CMK (cell line): ENCODE measurements at regions not wholly inside any gene's neighbourhood (a gene's known extent, or its start where the extent isn't known, plus 50 kb on each side); places are given as distances from the start of the nearest gene placed in this dataset.

Experiments
- DNase-seq: peaks from one replicate; pipeline ENCODE4 v3.0.0-alpha.2; 2010; ENCODE audit warnings: low read depth

- DNase-seq: no peak
Measured at GRCh38 chr17:12530161-12530560, 135.5 kb upstream of the MYOCD start.

- DNase-seq: no peak
Measured at GRCh38 chr17:12536021-12536420, 129.7 kb upstream of the MYOCD start.

DNA sequence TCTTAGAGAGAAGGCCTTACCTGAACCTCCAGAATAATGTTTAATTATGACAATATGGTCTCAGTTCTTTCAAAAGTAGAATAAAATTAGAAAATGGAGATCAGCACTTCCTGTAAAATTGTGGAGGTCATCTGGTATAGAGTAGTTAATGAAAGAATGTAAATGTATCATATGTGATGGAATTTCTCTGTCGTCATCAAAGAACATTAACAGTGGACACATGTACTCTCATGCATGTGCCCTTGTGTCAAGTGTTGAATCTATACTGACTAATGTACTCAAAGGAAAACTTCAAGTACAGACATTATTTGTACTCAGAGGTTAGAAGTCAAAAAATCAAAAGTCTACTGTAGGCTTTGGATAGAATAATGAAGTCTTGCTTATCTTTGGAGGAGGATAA, 129.2 kb upstream of the MYOCD start:
- no peak for DNase-seq

- DNase-seq: no peak
Measured at GRCh38 chr17:12537436-12537835, 128.3 kb upstream of the MYOCD start.

GRCh38 chr17:12538003-12538402, 127.7 kb upstream of the MYOCD start:
- DNase-seq: no peak

GRCh38 chr17:12545877-12546513, 119.7 kb upstream of the MYOCD start:
- peak; percentile 18 for DNase-seq

DNA sequence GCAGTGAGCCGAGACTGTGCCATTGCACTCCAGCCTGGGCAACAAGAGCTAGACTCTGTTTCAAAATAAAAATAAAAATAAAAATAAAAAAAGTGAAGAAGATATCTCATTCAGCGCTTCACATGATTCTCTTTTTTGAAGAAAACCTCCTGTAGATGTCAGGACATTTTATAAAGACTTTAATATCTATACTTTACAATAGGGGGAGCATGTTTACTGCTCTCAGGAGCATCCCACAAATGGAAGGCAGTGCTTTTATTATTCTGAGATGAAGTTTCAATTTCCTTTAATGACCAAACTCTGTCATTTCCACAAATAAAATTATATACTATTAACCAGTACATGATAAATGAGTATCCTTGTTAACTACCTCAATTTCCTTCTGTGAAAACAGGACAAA, 118.7 kb upstream of the MYOCD start:
- no peak for DNase-seq

DNA sequence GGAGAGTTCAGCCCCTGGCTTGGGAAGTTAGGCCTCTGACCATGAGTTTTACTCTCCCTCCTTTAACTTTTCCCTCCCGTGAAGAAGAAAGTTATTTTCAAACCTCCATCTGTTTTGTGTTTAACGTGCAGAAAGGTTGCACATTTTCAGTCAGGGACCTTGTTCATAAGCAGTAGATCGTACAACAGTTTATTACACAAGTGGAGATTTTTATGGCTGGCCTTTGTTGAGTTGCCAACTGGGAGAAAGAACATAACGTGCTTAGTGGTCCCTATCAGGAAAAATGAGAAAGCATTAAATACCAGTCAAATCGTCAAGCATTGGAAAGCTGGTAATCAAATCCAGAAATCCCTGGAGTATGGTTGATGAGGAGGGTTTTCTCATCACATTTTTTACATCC, 117.9 kb upstream of the MYOCD start:
- DNase-seq: no peak

- DNase-seq: no peak
Measured at GRCh38 chr17:12548558-12548957, 117.1 kb upstream of the MYOCD start.

- no peak for DNase-seq
Measured at GRCh38 chr17:12549499-12550041, 116.1 kb upstream of the MYOCD start.

GRCh38 chr17:12553625-12554024, 112.1 kb upstream of the MYOCD start:
- DNase-seq: no peak

- no peak for DNase-seq
Measured at GRCh38 chr17:12554251-12554650, 111.4 kb upstream of the MYOCD start.

DNA sequence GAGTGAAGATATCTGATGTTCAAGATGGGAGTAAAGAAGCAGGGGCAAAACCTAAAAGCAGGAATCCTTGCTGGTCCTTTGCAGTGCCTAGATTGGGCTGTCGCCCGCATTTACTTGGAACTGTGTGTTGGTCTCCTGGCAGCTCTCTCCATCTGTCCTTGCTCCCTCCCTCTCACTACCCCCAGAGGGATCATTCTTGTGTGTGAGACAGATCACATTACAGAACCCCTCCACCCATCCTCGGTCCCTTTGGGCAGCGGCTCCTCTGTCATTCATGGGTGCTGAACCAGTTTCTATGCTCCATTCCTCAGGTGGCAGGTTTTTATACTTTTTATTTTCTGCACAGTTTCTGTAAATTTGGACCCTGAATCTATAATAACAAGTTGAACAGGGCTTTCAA, 99.4 kb upstream of the MYOCD start:
- DNase-seq: no peak

GRCh38 chr17:12567077-12568053, 98.3 kb upstream of the MYOCD start:
- DNase-seq: no peak

GRCh38 chr17:12568358-12569251, 97.1 kb upstream of the MYOCD start:
- no peak for DNase-seq

DNA sequence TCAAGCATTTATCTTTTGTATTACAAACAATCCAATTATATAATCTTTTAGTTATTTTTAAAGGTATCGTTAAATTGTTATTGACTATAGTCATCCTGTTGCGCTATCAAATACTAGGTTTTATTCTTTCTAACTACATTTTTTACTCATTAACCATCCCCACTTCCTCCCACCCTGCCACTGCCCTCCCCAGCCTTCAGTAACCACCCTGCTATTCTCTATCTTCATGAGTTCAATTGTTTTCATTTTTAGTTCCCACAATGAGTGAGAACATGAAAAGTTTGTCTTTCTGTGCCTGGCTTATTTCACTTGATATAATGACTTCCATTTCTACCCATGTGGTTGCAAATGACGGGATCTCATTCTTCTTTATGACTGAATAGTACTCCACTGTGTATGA, 94.1 kb upstream of the MYOCD start:
- DNase-seq: no peak

- no peak for DNase-seq
Measured at GRCh38 chr17:12574525-12574924, 91.2 kb upstream of the MYOCD start.

DNA sequence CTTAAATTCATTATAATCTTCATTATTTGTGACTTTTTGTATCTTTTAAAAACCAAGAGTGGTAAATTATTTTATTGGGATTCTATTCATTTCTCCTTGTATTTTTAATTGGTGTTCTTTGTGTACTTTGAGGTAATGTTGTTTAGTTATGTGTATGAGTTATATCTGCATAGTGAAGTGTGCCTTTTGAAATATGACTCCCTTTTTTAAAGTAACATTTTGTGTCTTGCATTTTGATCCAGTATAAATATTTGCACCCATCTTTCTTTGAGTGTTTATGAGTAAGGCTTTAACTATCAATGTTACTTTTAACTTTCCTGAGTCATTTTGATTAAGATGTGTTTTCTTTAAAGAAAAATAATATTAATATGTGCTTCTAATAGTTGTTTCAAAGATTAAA, 90.0 kb upstream of the MYOCD start:
- no peak for DNase-seq

- DNase-seq: no peak
Measured at GRCh38 chr17:12579288-12579687, 86.4 kb upstream of the MYOCD start.

GRCh38 chr17:12580640-12581039, 85.0 kb upstream of the MYOCD start:
- DNase-seq: no peak

GRCh38 chr17:12584727-12585126, 81.0 kb upstream of the MYOCD start:
- no peak for DNase-seq

DNA sequence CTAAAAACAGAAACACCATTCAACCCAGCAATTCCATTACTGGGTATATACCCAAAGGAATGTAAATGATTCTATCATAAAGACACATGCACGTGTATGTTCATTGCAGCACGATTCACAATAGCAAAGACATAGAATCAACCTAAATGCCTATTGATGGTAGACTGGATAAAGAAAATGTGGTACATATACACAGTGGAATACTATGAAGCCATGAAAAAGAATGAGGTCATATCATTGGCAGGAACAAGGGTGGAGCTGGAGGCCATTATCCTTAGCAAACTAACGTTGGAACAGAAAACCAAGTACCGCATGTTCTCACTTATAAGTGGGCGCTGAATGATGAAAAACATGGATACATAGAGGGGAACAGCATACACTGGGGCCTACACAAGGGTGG, 77.2 kb upstream of the MYOCD start:
- no peak for DNase-seq
